IMR-90 (cell line): ENCODE measurements at regions not wholly inside any gene's neighbourhood (a gene's known extent, or its start where the extent isn't known, plus 50 kb on each side); places are given as distances from the start of the nearest gene placed in this dataset.

ENCODE experiments used
- ATAC-seq: fragments of 200-7000 bp; cut with Tn5 transposase; 2 replicates; pipeline ENCODE4 v1.9.1; 2020; ENCODE audit warnings: low read depth, mild to moderate bottlenecking, moderate library complexity
- BruUV-seq: library from RNA; stranded (reverse); fragments of 400-500 nt; replicated peaks from 2 replicates; lab custom pipeline; 2021; lab: Mats Ljungman, UMichigan
- CTCF ChIA-PET: fragments of 300-600 bp; formaldehyde crosslinking; extraction: SDS; loops from one replicate; lab custom pipeline; 2021; ENCODE audit warnings: antibody characterized with exemption; lab: Yijun Ruan, JAX
- POLR2A ChIA-PET: fragments of 300-600 bp; sonication (Branson Sonifier 250); formaldehyde crosslinking; loops from one replicate; lab custom pipeline; 2022; ENCODE audit warnings: antibody characterized with exemption; ENCODE audit not compliant: unreplicated experiment; lab: Charles Lee
- DNase-seq: peaks from one replicate; pipeline ENCODE4 v3.0.0; 2013
- H2AFZ ChIP-seq: replicated peaks from 2 replicates; pipeline ENCODE3; 2013; ENCODE audit warnings: low read length, mild to moderate bottlenecking; ENCODE audit not compliant: poor library complexity
- H2AK5ac ChIP-seq: 2 replicates; pipeline ENCODE4 v1.6.1; 2013; ENCODE audit warnings: low read depth, low read length, inconsistent platforms
- H2AK9ac ChIP-seq: replicated peaks from 2 replicates; pipeline ENCODE3; 2013; ENCODE audit warnings: mild to moderate bottlenecking, low read depth, low read length, moderate library complexity; ENCODE audit not compliant: poor library complexity
- H2BK120ac ChIP-seq: 2 replicates; pipeline ENCODE4 v1.6.1; 2013; ENCODE audit warnings: low read depth, low read length, inconsistent platforms
- H2BK15ac ChIP-seq: 3 replicates; pipeline ENCODE4 v1.6.1; 2013; ENCODE audit warnings: low read depth, low read length, inconsistent platforms
- H2BK20ac ChIP-seq: 2 replicates; pipeline ENCODE4 v1.6.1; 2013; ENCODE audit warnings: low read depth, mild to moderate bottlenecking, inconsistent platforms, low read length, moderate library complexity
- H2BK5ac ChIP-seq: 2 replicates; pipeline ENCODE4 v1.6.1; 2013; ENCODE audit warnings: mild to moderate bottlenecking, low read depth, low read length, inconsistent platforms; ENCODE audit not compliant: poor library complexity, severe bottlenecking
- H3K14ac ChIP-seq: replicated peaks from 2 replicates; pipeline ENCODE4 v1.6.1; 2013; ENCODE audit warnings: low read depth, low read length, inconsistent platforms
- H3K18ac ChIP-seq: 2 replicates; pipeline ENCODE4 v1.6.1; 2013; ENCODE audit warnings: low read depth, low read length, control low read depth
- H3K23ac ChIP-seq: 2 replicates; pipeline ENCODE4 v1.6.1; 2013; ENCODE audit warnings: low read depth, low read length, inconsistent platforms
- H3K27ac ChIP-seq: 2 replicates; pipeline ENCODE4 v1.5.1; 2013; ENCODE audit warnings: mild to moderate bottlenecking, control low read depth, low read length; ENCODE audit not compliant: insufficient read depth
- H3K27me3 ChIP-seq: 2 replicates; pipeline ENCODE4 v1.6.1; 2013; ENCODE audit warnings: low read length; ENCODE audit not compliant: control insufficient read depth, insufficient read depth
- H3K36me3 ChIP-seq: 2 replicates; pipeline ENCODE4 v1.6.1; 2013; ENCODE audit warnings: low read length, mixed read lengths; ENCODE audit not compliant: control insufficient read depth, insufficient read depth
- H3K4ac ChIP-seq: 2 replicates; pipeline ENCODE4 v1.6.1; 2013; ENCODE audit warnings: low read depth, low read length, inconsistent platforms
- H3K4me1 ChIP-seq: 2 replicates; pipeline ENCODE4 v1.6.1; 2013; ENCODE audit warnings: low read length, mixed read lengths; ENCODE audit not compliant: control insufficient read depth, insufficient read depth
- H3K4me2 ChIP-seq: 2 replicates; pipeline ENCODE4 v1.6.1; 2013; ENCODE audit warnings: low read depth, mild to moderate bottlenecking, control low read depth, low read length, moderate library complexity
- H3K4me3 ChIP-seq: 2 replicates; pipeline ENCODE4 v1.5.1; 2013; ENCODE audit warnings: low read depth, mild to moderate bottlenecking, control low read depth, low read length, moderate library complexity; ENCODE audit not compliant: insufficient read depth
- H3K56ac ChIP-seq: 2 replicates; pipeline ENCODE4 v1.6.1; 2013; ENCODE audit warnings: low read length, inconsistent platforms; ENCODE audit not compliant: insufficient read depth; ENCODE audit errors: extremely low read depth
- H3K79me1 ChIP-seq, 2 experiments: 2 replicates each; pipeline ENCODE4 v1.6.1; 2013; ENCODE audit warnings: low read length in 2 of 2, inconsistent platforms in 1 of 2, low read depth in 1 of 2
- H3K9ac ChIP-seq: 2 replicates; pipeline ENCODE4 v1.6.1; 2013; ENCODE audit warnings: low read depth, low read length, control low read depth
- H3K9me1 ChIP-seq: 2 replicates; pipeline ENCODE4 v1.6.1; 2013; ENCODE audit warnings: low read length, inconsistent platforms; ENCODE audit not compliant: insufficient read depth
- H3K9me3 ChIP-seq: 2 replicates; pipeline ENCODE4 v1.6.1; 2013; ENCODE audit warnings: low read length; ENCODE audit not compliant: control insufficient read depth, insufficient read depth
- H4K20me1 ChIP-seq: 2 replicates; pipeline ENCODE4 v1.6.1; 2013; ENCODE audit warnings: low read length, inconsistent platforms; ENCODE audit not compliant: insufficient read depth
- H4K5ac ChIP-seq: 2 replicates; pipeline ENCODE4 v1.6.1; 2013; ENCODE audit warnings: mild to moderate bottlenecking, low read depth, low read length, control low read depth
- H4K8ac ChIP-seq, 2 experiments: 2 replicates each; pipeline ENCODE4 v1.6.1; 2013; ENCODE audit warnings: low read depth in 2 of 2, low read length in 2 of 2, control low read depth in 1 of 2, inconsistent platforms in 1 of 2
- H4K91ac ChIP-seq: 2 replicates; pipeline ENCODE4 v1.6.1; 2013; ENCODE audit warnings: low read depth, low read length, inconsistent platforms; ENCODE audit not compliant: insufficient read depth
- BHLHE40 ChIP-seq: fragments of 150-350 bp; IDR thresholded peaks from 2 replicates; pipeline ENCODE4 v1.6.1; 2016; ENCODE audit warnings: mild to moderate bottlenecking, low read depth, low read length
- MAFK ChIP-seq: IDR thresholded peaks from 2 replicates; pipeline ENCODE4 v1.6.1; 2012; ENCODE audit warnings: low read depth, low read length, improper control_type of control experiment
- MAZ ChIP-seq: IDR thresholded peaks from 2 replicates; pipeline ENCODE4 v1.6.1; 2012; ENCODE audit warnings: low read depth, mild to moderate bottlenecking, low read length, improper control_type of control experiment, moderate library complexity, borderline replicate concordance
- MXI1 ChIP-seq: IDR thresholded peaks from 2 replicates; pipeline ENCODE4 v1.6.1; 2012; ENCODE audit warnings: low read depth, mild to moderate bottlenecking, low read length, moderate library complexity, borderline replicate concordance
- WGBS, 2 experiments: methylation state at CpG; one replicate each; pipeline versions ENCODE4 v1.1.5 to v1.1.7; 2013; ENCODE audit warnings: missing lambda C conversion rate in 2 of 2; ENCODE audit not compliant: insufficient read length in 1 of 2; ENCODE audit errors: extremely low coverage in 2 of 2; 5-methylcytosine and 5-hydroxymethylcytosine counted together
- dilution Hi-C: fragments of 300-500 bp; cut with HindIII; formaldehyde crosslinking; loops from one replicate; pipeline ENCODE4 v1.14.3; 2018; ENCODE audit warnings: low sequenced_read_pairs; ENCODE audit not compliant: unreplicated experiment
- in situ Hi-C: fragments of 300-500 bp; cut with MboI; formaldehyde crosslinking; loops from 3 replicates; pipeline ENCODE4 v1.14.3; 2019; ENCODE audit warnings: low sequenced_read_pairs, inconsistent platforms, mixed read lengths
- intact Hi-C: fragments of 100-400 bp; cut with micrococcal nuclease; formaldehyde crosslinking; loops from 2 replicates; pipeline ENCODE4 v1.10.0; 2022
- TF ChIP-seq, protein P1 (sequence below): conservative IDR thresholded peaks from 2 replicates; pipeline ENCODE4 v1.5.1; 2012; ENCODE audit warnings: mild to moderate bottlenecking, low read depth, low read length, improper control_type of control experiment

GRCh38 chr14:105887692-105888091 lies 361.3 kb downstream of the TMEM121 start:
- H3K4me1 ChIP-seq = no peaks in the 10 kb centered on the region
- WGBS, 2 experiments = 6% methylated on average over 2 of the region's 2 CpGs; no CpG with 5 or more reads in 1 of the 2 experiments
- no peak overlapping the region for H4K8ac ChIP-seq
- H3K9me3 ChIP-seq = peaks cover 43% of the 10 kb centered on the region
- ChIA-PET CTCF (no interaction called here), POLR2A (no interaction called here)
- H3K14ac ChIP-seq = no peak overlapping the region
- no peak for ATAC-seq
- in situ Hi-C loops (no loop called here), intact Hi-C loops (no loop called here), dilution Hi-C loops (no loop called here)
- H3K4me3 ChIP-seq = no peak overlapping the region
- no peaks in the 10 kb centered on the region for H3K9me1 ChIP-seq
- H3K56ac ChIP-seq = no peak overlapping the region
- no peak overlapping the region for H3K27ac ChIP-seq
- H2AK9ac ChIP-seq = no peak overlapping the region
- TF ChIP-seq MAFK (no peak), BHLHE40 (no peak), MXI1 (no peak), MAZ (no peak)
- TF ChIP-seq, protein P1, sequence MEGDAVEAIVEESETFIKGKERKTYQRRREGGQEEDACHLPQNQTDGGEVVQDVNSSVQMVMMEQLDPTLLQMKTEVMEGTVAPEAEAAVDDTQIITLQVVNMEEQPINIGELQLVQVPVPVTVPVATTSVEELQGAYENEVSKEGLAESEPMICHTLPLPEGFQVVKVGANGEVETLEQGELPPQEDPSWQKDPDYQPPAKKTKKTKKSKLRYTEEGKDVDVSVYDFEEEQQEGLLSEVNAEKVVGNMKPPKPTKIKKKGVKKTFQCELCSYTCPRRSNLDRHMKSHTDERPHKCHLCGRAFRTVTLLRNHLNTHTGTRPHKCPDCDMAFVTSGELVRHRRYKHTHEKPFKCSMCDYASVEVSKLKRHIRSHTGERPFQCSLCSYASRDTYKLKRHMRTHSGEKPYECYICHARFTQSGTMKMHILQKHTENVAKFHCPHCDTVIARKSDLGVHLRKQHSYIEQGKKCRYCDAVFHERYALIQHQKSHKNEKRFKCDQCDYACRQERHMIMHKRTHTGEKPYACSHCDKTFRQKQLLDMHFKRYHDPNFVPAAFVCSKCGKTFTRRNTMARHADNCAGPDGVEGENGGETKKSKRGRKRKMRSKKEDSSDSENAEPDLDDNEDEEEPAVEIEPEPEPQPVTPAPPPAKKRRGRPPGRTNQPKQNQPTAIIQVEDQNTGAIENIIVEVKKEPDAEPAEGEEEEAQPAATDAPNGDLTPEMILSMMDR = no peak
- H3K23ac ChIP-seq = no peak overlapping the region
- H3K36me3 ChIP-seq = no peaks in the 10 kb centered on the region
- no peak overlapping the region for H2BK120ac ChIP-seq
- no peak overlapping the region for H3K18ac ChIP-seq
- no TSS peak for BruUV-seq
- H2BK15ac ChIP-seq = no peak overlapping the region
- H4K20me1 ChIP-seq = no peaks in the 10 kb centered on the region
- H3K4me2 ChIP-seq = no peak overlapping the region
- DNase-seq = no peak
- no peak overlapping the region for H4K91ac ChIP-seq
- no peak overlapping the region for H2BK5ac ChIP-seq
- no peaks in the 10 kb centered on the region for H3K27me3 ChIP-seq
- H3K4ac ChIP-seq = no peak overlapping the region
- no peak overlapping the region for H2BK20ac ChIP-seq
- no peak overlapping the region for H2AFZ ChIP-seq
- no peak overlapping the region for H2AK5ac ChIP-seq
- no peaks in the 10 kb centered on the region for H3K79me1 ChIP-seq
- H4K5ac ChIP-seq = no peak overlapping the region
- H3K9ac ChIP-seq = no peak overlapping the region
